ENCODE measurements at regions not wholly inside any gene's neighbourhood (a gene's known extent, or its start where the extent isn't known, plus 50 kb on each side); places are given as distances from the start of the nearest gene placed in this dataset.

DNA sequence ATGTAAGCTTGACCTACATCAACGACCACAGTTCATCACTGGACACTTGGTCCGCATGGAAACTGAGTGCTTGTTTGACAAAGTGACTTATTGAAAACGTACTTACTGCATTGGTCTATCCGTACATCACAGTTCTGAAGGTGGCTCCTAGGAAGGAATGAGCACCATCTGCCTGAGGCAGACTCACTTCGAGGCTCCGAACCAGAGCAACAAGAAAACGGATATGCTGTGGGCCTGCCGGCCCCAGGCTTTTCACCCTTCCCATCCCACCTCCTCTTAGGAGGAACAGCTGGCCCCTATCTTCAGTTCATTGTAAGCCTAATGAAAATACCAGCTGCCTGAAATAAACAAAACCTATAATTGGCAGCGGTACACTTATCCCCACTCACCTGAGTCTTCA, 67.2 kb upstream of the TSLP start:
- no peak overlapping the region for H3K9ac ChIP-seq
- H4K20me1 ChIP-seq = no peaks in the 10 kb centered on the region
- H3K27ac ChIP-seq = no peak overlapping the region
- H3K9me3 ChIP-seq (replicated peaks in 1 of 11) = peaks cover 0 to 10% (median 0%) of the 10 kb centered on the region in 11 experiments; a peak in 3 of 22 replicates
- no peaks in the 10 kb centered on the region for H3K27me3 ChIP-seq
- H3K4me1 ChIP-seq = no peaks in the 10 kb centered on the region
- no peak overlapping the region for H3K4me2 ChIP-seq
- H3K36me3 ChIP-seq = no peaks in the 10 kb centered on the region
- H3K4me3 ChIP-seq = no peak overlapping the region
- no peak for TF ChIP-seq Cebpa-rat (IDR thresholded peaks at IDR 0.05)

DNA sequence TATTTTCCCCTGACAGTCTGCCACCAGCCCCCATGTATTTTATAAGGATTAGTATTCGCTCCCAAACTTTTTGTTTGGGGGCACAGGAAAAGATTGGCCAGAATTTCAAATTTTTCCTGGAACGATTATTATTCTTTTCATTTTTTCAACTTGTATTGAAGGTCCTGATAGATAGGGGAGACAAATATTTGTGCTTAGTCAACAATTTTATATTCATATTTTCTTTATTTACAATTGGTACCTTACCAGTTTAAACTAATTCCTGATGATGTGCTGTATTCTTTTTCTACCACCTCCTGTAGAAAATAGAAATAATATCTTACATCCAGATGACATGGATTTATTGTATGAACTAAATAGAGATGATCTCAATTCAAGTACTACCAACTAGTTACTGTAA, 60.7 kb upstream of the TSLP start:
- Histone ChIP-seq H3K9ac (no peak overlapping the region), H3K27ac (no peak overlapping the region), H3K36me3 (no peaks in the 10 kb centered on the region), H4K20me1 (no peaks in the 10 kb centered on the region), H3K9me3 (replicated peaks in 1 of 11) (no peaks in the 10 kb centered on the region), H3K4me1 (no peaks in the 10 kb centered on the region), H3K27me3 (no peaks in the 10 kb centered on the region), H3K4me3 (no peak overlapping the region), H3K4me2 (no peak overlapping the region)
- TF ChIP-seq Cebpa-rat (IDR thresholded peaks at IDR 0.05) = no peak

DNA sequence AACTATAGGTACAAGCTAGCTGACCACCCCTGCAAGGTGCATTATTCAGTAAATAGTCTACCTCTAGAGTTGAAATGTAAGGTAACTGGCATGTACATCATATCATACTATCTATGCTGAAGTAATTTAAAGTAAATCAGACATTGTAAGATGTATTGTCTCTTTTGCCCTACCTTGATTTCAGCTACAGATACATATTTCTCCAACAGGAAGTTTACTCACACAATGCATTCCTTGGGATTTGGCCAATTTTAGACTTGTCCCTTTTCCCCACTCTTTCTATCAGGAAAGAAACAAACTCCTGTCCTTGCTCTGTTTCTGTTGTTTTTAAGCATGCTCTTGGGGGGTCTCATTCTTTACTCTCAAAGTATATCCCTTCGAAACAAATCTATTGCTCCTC, 58.5 kb upstream of the TSLP start:
- no peaks in the 10 kb centered on the region for H3K27me3 ChIP-seq
- no peak overlapping the region for H3K9ac ChIP-seq
- H4K20me1 ChIP-seq = no peaks in the 10 kb centered on the region
- no peaks in the 10 kb centered on the region for H3K36me3 ChIP-seq
- H3K27ac ChIP-seq = no peak overlapping the region
- no peaks in the 10 kb centered on the region for H3K4me1 ChIP-seq
- no peak overlapping the region for H3K4me2 ChIP-seq
- no peak for TF ChIP-seq Cebpa-rat (IDR thresholded peaks at IDR 0.05)
- no peaks in the 10 kb centered on the region for H3K9me3 ChIP-seq (replicated peaks in 1 of 11)
- no peak overlapping the region for H3K4me3 ChIP-seq

DNA sequence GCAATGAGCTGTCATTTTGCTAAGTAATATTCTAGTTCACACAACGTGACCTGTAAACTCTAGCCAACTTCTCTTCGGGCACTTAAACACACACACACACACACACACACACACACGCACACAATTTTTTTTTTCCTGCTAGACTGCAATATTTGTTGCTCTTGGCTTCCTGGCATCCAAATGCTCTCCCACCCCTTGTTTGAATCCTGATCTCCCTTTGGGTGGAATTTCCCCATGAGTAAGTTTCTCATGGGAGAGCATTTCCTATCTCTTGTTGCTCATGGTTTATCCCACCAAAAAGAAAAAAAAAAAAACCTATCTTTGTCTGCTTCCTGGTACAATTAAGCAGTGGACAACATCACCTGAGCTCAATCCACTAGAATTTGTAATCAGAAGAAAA, 54.7 kb upstream of the TSLP start:
- no peak for TF ChIP-seq Cebpa-rat (IDR thresholded peaks at IDR 0.05)
- no peaks in the 10 kb centered on the region for H3K4me1 ChIP-seq
- H3K27ac ChIP-seq = no peak overlapping the region
- H3K4me3 ChIP-seq = no peak overlapping the region
- no peaks in the 10 kb centered on the region for H3K27me3 ChIP-seq
- H3K4me2 ChIP-seq = no peak overlapping the region
- H4K20me1 ChIP-seq = no peaks in the 10 kb centered on the region
- H3K9me3 ChIP-seq (replicated peaks in 1 of 11) = no peaks in the 10 kb centered on the region
- H3K9ac ChIP-seq = no peak overlapping the region
- H3K36me3 ChIP-seq = no peaks in the 10 kb centered on the region

DNA sequence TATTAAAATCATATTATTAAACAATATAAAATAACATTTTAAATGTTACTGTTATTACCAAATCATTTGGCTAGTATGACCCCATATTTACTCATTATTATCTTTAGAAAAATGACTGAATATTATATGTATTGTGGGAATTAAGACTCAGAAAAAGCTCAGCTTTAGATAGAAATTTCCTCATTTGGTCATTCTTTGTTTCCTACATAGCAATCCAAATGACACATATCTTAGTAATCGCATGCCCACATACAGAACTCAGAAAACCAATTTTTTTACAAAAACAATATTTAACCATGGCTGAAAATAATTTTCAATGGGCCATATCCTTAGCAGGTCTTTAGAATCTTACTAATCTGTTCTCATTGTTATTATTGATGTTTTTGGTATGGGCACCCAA, 53.8 kb upstream of the TSLP start:
- no peaks in the 10 kb centered on the region for H4K20me1 ChIP-seq
- TF ChIP-seq Cebpa-rat (IDR thresholded peaks at IDR 0.05) = no peak
- no peak overlapping the region for H3K9ac ChIP-seq
- H3K27me3 ChIP-seq = no peaks in the 10 kb centered on the region
- no peaks in the 10 kb centered on the region for H3K4me1 ChIP-seq
- H3K4me2 ChIP-seq = no peak overlapping the region
- no peak overlapping the region for H3K27ac ChIP-seq
- no peaks in the 10 kb centered on the region for H3K9me3 ChIP-seq (replicated peaks in 1 of 11)
- no peaks in the 10 kb centered on the region for H3K36me3 ChIP-seq
- H3K4me3 ChIP-seq = no peak overlapping the region

All from BLaER1 treated with 17β-estradiol and CSF1 and Interleukin-3, amounts not matched to agents 10 nM and 100 nM (cell line).